Stomach (tissue), 8 donors: ENCODE measurements at regions not wholly inside any gene's neighbourhood (a gene's known extent, or its start where the extent isn't known, plus 50 kb on each side); places are given as distances from the start of the nearest gene placed in this dataset.

ENCODE experiments used
- DNase-seq, 2 donors: peaks; one replicate each; pipeline versions ENCODE4 v3.0.0 to v3.0.0-alpha.2; 2013 to 2019
- H3K27ac ChIP-seq, 5 donors: fragments of 200-600 bp in 4 of 5; sonication (generic) in 4 of 5; one replicate each; pipeline ENCODE4 v1.5.1; 2013 to 2019; ENCODE audit warnings: mild to moderate bottlenecking in 1 of 5, moderate library complexity in 1 of 5
- H3K27me3 ChIP-seq, 3 donors: fragments of 200-600 bp; sonication (generic); one replicate each; pipeline ENCODE4 v1.5.1; 2017 to 2019; ENCODE audit warnings: mixed run types in 1 of 3
- H3K36me3 ChIP-seq, 4 donors: fragments of 200-600 bp; sonication (generic); 1 replicate in 3 of 4; 2 replicates in 1 of 4; pipeline ENCODE4 v1.5.1; 2016 to 2019
- H3K4me1 ChIP-seq, 4 donors: fragments of 200-600 bp; sonication (generic); one replicate each; pipeline ENCODE4 v1.5.1; 2016 to 2019
- H3K4me3 ChIP-seq, 4 donors: fragments of 200-600 bp; sonication (generic) in 3 of 4; one replicate each; pipeline ENCODE4 v1.5.1; 2016 to 2019; ENCODE audit warnings: mild to moderate bottlenecking in 1 of 4
- H3K9me3 ChIP-seq, 4 donors: fragments of 200-600 bp; sonication (generic); one replicate each; pipeline ENCODE4 v1.5.1; 2016 to 2019
- CTCF ChIP-seq, 7 experiments: fragments of 450-650 bp in 4 of 7; fragments of 200-600 bp in 3 of 7; sonication (generic) in 3 of 7; IDR thresholded peaks; one replicate each; pipeline ENCODE4 v1.5.1; 2016 to 2019; ENCODE audit warnings: antibody characterized with exemption in 7 of 7, control low read depth in 2 of 7, mild to moderate bottlenecking in 1 of 7
- EP300 ChIP-seq: sonication (generic); formaldehyde crosslinking; IDR thresholded peaks from one replicate; pipeline ENCODE4 v1.6.1; 2017; ENCODE audit warnings: antibody characterized with exemption
- POLR2A ChIP-seq, 4 donors: fragments of 450-650 bp; IDR thresholded peaks; one replicate each; pipeline ENCODE4 v1.6.1; 2016; ENCODE audit warnings: antibody characterized with exemption in 4 of 4, control low read depth in 2 of 4, mild to moderate bottlenecking in 1 of 4, moderate library complexity in 1 of 4
- POLR2AphosphoS5 ChIP-seq, 3 donors: sonication (generic); formaldehyde crosslinking; IDR thresholded peaks; one replicate each; pipeline ENCODE4 v1.6.1; 2016; ENCODE audit warnings: antibody characterized with exemption in 3 of 3
- WGBS, 5 donors: extraction: QIAGEN DNeasy Blood & Tissue Kit in 3 of 5; methylation state at CpG; one replicate each; pipeline versions ENCODE4 v1.1.5 to v1.1.7; 2013 to 2018; 5-methylcytosine and 5-hydroxymethylcytosine counted together
- intact Hi-C: fragments of 100-400 bp; cut with DNase I; formaldehyde crosslinking; loops from one replicate; pipeline ENCODE4 v1.15.1; 2023; ENCODE audit warnings: low total_unique reads
- donor health status: healthy with polysubstance abuse.
- donor health status: Bipolar disorder and iron deficiency.
- donor health status: healthy.

GRCh38 chr1:113216664-113217063 is 143.7 kb downstream of the LRIG2 start:
- H3K36me3 ChIP-seq = no peaks in the 10 kb centered on the region
- TF ChIP-seq CTCF (IDR thresholded peaks at IDR 0.05) (no peak), POLR2AphosphoS5 (IDR thresholded peaks at IDR 0.05) (peak in 1 of 3 donors; percentile 5)
- H3K4me1 ChIP-seq = peaks cover 9 to 20% (median 14%) of the 10 kb centered on the region in 4 donors
- DNase-seq = peak in 1 of 2 donors; percentile 52
- WGBS, 5 donors = 11 to 51% (median 25%) methylated on average over 3 of the region's 3 CpGs
- H3K9me3 ChIP-seq = peaks cover 0 to 14% (median 2%) of the 10 kb centered on the region in 4 donors
- peak overlapping the region; percentile 32 to 63 (median 43) for H3K27ac ChIP-seq
- H3K27me3 ChIP-seq = no peaks in the 10 kb centered on the region
- no peak overlapping the region for H3K4me3 ChIP-seq
- intact Hi-C loops = no loop called here

- Histone ChIP-seq H3K4me3 (no peak overlapping the region), H3K27me3 (no peaks in the 10 kb centered on the region), H3K36me3 (no peaks in the 10 kb centered on the region), H3K27ac (peak overlapping the region in 4 of 5 donors; percentile 32 to 63 (median 40)), H3K4me1 (peaks cover 9 to 20% (median 14%) of the 10 kb centered on the region in 4 donors), H3K9me3 (peaks cover 0 to 14% (median 2%) of the 10 kb centered on the region in 4 donors)
- 39 to 53% (median 45%) methylated on average over 7 of the region's 7 CpGs for WGBS, 5 donors
- TF ChIP-seq POLR2A (IDR thresholded peaks at IDR 0.05) (no peak), POLR2AphosphoS5 (IDR thresholded peaks at IDR 0.05) (no peak), CTCF (IDR thresholded peaks at IDR 0.05) (no peak), EP300 (no peak)
- peak in 1 of 2 donors; percentile 41 for DNase-seq
- intact Hi-C loops = no loop called here
Measured at GRCh38 chr1:113217447-113218208, 144.6 kb downstream of the LRIG2 start.

DNA sequence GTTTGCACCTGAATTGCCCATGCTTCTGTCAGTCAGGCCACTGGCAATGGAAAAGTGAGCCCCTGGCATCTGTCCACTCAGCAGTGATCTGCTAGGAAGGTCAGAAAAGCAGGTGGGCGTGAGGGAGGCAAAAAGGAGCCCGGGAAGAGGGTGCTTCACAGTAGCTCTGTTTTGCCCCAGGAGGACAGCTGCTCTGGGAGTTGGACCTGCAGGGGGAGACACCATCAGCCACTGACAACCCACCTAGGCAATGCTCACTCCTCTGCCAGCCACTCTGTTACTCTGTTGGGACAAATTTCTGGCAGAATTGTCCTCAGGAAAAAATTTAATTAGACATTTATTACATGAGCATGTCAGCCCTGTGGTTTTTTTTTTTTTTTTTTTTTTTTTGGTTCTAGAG is 146.4 kb downstream of the LRIG2 start:
- Histone ChIP-seq H3K27ac (no peak overlapping the region), H3K36me3 (no peaks in the 10 kb centered on the region), H3K27me3 (no peaks in the 10 kb centered on the region), H3K4me1 (peaks cover 9 to 27% (median 14%) of the 10 kb centered on the region in 4 donors), H3K9me3 (peaks cover 0 to 8% (median 2%) of the 10 kb centered on the region in 4 donors), H3K4me3 (no peak overlapping the region)
- WGBS, 5 donors = 61 to 80% (median 74%) methylated on average over 2 of the region's 2 CpGs
- intact Hi-C loops = no loop called here
- TF ChIP-seq CTCF (IDR thresholded peaks at IDR 0.05) (no peak), POLR2AphosphoS5 (IDR thresholded peaks at IDR 0.05) (no peak), EP300 (no peak), POLR2A (IDR thresholded peaks at IDR 0.05) (no peak)
- no peak for DNase-seq

GRCh38 chr1:113219828-113220227 is 146.8 kb downstream of the LRIG2 start:
- no peak overlapping the region for H3K4me3 ChIP-seq
- DNase-seq = no peak
- H3K27ac ChIP-seq = no peak overlapping the region
- TF ChIP-seq POLR2AphosphoS5 (IDR thresholded peaks at IDR 0.05) (no peak), POLR2A (IDR thresholded peaks at IDR 0.05) (no peak), CTCF (IDR thresholded peaks at IDR 0.05) (no peak), EP300 (no peak)
- peaks cover 9 to 27% (median 14%) of the 10 kb centered on the region in 4 donors for H3K4me1 ChIP-seq
- H3K9me3 ChIP-seq = peaks cover 0 to 4% (median 2%) of the 10 kb centered on the region in 4 donors
- no peaks in the 10 kb centered on the region for H3K36me3 ChIP-seq
- intact Hi-C loops = no loop called here
- H3K27me3 ChIP-seq = no peaks in the 10 kb centered on the region
- 66 to 85% (median 79%) methylated on average over 5 of the region's 5 CpGs for WGBS, 5 donors
